Fibroblast of lung (primary cell): ENCODE measurements at regions not wholly inside any gene's neighbourhood (a gene's known extent, or its start where the extent isn't known, plus 50 kb on each side); places are given as distances from the start of the nearest gene placed in this dataset.

Source experiments
- EZH2 ChIP-seq: IDR thresholded peaks from 2 replicates; pipeline ENCODE4 v1.5.1; 2012; ENCODE audit warnings: low read length, control low read depth, mild to moderate bottlenecking; ENCODE audit errors: missing control alignments
- TF ChIP-seq, protein P1 (sequence below), 2 donors: IDR thresholded peaks in 1 of 2; conservative IDR thresholded peaks in 1 of 2; 1 replicate in 1 of 2; 2 replicates in 1 of 2; pipeline ENCODE4 v1.5.1; 2011 to 2012; ENCODE audit warnings: low read length in 2 of 2, control low read depth in 1 of 2, inconsistent platforms in 1 of 2, low read depth in 1 of 2, mild to moderate bottlenecking in 1 of 2

- TF ChIP-seq, protein P1, sequence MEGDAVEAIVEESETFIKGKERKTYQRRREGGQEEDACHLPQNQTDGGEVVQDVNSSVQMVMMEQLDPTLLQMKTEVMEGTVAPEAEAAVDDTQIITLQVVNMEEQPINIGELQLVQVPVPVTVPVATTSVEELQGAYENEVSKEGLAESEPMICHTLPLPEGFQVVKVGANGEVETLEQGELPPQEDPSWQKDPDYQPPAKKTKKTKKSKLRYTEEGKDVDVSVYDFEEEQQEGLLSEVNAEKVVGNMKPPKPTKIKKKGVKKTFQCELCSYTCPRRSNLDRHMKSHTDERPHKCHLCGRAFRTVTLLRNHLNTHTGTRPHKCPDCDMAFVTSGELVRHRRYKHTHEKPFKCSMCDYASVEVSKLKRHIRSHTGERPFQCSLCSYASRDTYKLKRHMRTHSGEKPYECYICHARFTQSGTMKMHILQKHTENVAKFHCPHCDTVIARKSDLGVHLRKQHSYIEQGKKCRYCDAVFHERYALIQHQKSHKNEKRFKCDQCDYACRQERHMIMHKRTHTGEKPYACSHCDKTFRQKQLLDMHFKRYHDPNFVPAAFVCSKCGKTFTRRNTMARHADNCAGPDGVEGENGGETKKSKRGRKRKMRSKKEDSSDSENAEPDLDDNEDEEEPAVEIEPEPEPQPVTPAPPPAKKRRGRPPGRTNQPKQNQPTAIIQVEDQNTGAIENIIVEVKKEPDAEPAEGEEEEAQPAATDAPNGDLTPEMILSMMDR (conservative IDR thresholded peaks at IDR 0.05 in 1 of 2, IDR thresholded peaks at IDR 0.05 in 1 of 2; ENCODE audit: low read depth in 1 of 2, low read length in 2 of 2), result no peak
- TF ChIP-seq EZH2, result no peak
Measured at GRCh38 chr3:178156301-178156700, 379.9 kb upstream of the KCNMB2 start.
